IPS DF 4.7 (cell line): ENCODE measurements at regions not wholly inside any gene's neighbourhood (a gene's known extent, or its start where the extent isn't known, plus 50 kb on each side); places are given as distances from the start of the nearest gene placed in this dataset.

Source experiments
- DNase-seq: peaks from one replicate; pipeline ENCODE4 v3.0.0-alpha.2; 2013; ENCODE audit warnings: low spot score; ENCODE audit errors: extremely low read depth

GRCh38 chr13:30002577-30002976 is 152.2 kb upstream of the UBL3 start:
- no peak for DNase-seq

GRCh38 chr13:30000370-30000765 is 150.0 kb upstream of the UBL3 start:
- DNase-seq = no peak

DNA sequence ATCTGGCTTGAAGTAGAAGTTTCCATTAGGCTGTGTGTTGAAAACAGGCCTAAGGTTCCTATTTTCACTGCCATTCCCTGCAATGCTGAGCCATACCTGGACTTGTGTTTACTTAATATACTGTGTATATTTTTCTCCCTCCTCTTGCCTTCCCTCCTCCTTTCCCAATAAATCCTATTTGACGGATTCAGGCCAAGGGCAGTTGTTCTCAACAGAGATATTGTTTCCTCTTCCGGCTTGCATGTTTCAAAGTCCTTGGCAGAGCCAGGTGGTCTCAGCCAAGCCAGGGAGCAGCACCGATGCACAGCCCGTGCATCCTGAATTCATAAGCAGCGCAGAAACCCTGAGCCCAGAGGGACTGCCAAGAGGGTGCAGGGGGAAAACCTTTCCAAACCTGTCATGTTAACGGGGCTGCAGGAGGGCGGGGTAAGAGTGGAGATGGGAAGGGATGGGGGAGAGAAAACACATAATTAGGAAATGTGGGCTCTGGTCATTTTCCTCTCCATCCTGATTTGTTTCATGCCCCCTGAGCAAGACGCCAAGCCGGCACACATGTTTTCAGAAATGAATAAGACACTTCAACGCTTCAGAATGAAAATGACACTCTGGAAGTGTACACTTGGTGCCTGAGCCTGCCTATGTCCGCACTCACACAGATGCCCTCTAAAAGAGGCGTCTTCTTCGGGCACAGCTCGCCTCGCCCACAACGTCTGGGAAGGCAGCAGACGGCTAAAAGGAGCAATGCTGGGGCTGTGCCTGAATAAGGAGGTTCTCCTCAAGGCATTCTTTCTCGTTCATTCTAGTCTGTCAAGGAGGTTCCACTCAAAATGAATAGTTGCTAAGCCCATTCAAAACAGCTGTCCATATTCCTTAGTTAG is 149.3 kb upstream of the UBL3 start:
- DNase-seq = no peak

DNA sequence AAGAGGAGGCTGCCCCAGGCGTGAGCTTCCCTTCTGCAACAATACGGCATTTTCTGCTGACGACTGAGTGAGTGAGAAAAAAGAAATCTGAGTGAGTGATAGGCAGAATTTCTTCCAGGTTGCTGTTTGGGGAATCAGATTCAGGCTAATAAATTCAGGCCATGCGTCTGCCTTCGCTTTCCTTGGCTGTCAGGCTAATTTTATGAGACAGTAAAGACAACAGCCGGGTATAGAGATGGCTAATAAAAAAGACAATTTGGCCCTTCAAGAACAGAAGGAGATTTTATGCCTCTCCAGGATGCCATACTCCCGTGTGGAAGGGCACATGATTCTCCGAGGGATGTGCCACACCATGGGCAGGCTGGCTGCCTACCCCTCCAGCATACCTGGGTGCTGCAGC is 145.9 kb upstream of the UBL3 start:
- no peak for DNase-seq

DNA sequence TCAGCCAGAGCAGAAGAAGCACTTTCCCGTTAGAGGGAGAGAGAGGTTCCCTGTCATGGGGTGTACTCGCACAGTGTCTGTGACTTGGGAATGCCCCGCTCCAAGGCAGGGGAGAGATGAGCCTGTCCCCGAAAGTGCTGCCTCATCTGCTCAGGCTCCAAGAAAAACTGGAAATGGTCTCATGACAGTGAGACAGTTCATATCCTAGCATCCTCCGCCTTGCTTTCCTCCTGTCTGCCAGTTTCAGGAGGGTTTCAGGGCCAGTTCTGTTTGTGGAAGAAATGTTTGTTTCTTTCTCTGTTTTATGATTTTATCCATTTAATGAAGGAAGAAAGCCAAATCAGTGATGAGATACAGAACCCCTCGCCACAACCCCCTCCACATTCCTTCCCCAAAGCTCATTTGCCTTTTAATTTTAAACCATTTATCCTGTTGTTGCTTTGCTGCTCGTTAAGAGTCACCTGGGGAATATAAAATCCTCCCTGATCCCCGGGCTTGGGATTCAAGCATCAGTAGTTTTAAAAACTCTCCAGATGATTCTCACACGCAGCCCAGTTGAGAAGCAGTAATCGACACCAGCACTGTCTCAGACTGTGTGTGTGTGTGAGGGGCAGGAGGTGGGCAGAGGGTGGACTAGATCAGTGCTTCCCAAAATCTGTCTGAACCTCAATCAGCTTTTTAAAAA is 144.6 kb upstream of the UBL3 start:
- DNase-seq = no peak

- no peak for DNase-seq
Measured at GRCh38 chr13:29993716-29994488, 143.5 kb upstream of the UBL3 start.

- no peak for DNase-seq
Measured at GRCh38 chr13:29993196-29993595, 142.8 kb upstream of the UBL3 start.

DNA sequence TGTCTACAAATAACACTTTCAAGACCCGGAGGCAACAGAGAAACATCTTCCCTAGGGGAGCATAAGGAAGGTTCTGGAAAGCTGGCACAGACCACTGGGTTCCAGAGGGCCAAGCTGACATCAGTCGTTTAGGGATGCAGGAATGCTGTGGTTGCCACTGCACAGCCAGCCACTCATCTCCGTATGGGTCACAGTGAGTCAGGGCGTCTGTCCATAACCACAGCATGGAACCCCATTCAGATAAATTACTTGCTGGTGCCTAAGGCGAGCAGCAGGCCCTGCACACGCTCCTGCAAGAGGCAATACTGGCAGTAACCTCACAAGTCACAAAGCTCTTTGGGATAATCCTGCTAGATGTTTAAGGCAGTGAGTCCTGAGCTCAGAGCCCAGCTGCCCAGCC is 140.9 kb upstream of the UBL3 start:
- no peak for DNase-seq

DNA sequence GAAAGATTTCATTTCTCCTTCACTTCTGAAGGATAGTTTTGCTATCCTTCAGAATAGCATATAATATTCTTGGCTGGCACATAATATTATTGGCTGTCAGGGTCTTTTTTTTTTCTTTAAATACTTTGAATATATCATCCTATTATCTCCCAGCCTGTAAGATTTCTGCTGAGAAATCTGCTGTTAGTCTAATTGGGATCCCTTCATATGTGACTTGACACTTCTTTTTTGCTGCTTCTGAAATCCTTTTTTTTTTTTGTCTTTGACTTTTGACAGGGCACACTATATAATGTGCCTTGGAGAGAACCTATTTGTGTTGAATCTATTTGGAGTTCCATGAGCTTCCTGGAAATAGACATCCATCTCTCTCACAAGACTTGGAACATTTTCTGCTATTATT is 136.9 kb upstream of the UBL3 start:
- DNase-seq = no peak

- no peak for DNase-seq
Measured at GRCh38 chr13:29980339-29980738, 129.9 kb upstream of the UBL3 start.

DNA sequence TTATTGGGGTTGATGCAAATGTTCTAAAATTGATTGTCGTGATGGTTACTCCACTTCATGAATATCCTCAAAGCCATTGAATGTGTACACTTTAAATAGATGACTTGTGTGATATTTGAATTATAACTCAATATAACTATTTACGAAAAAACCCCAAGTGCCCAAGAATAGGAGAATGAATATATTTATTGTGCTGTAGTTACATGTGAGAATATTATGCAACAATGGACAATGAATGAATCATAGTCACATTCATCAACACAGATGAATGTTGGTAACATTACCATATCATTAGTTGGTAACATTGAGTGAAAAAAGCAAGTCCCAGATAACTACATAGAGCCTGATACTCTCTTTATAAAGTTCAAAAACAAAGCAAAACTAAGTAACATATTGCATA is 127.8 kb upstream of the UBL3 start:
- DNase-seq = no peak

GRCh38 chr13:29977476-29978120 is 127.2 kb upstream of the UBL3 start:
- no peak for DNase-seq

DNA sequence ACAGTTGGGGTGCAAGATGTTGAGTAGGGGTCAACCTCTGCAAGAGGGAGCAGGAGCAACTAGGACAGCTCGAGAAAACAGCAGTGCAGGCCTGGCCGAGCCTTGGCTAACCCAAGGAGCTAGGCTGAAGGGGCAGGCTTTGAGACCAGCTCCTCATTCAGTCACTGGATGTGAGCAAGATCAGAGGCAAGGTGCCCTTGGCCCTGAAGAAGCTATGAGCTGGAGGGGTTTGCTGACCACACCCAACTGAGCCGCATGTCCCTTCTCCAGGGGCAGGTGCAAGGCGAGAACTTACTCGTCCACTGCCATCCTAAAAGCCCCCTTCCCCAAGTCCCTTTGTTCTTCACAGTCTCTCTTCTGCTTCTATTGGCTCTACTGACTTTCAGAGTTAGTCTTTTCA is 126.1 kb upstream of the UBL3 start:
- DNase-seq = no peak

- no peak for DNase-seq
Measured at GRCh38 chr13:29975283-29975682, 124.9 kb upstream of the UBL3 start.

- DNase-seq = no peak
Measured at GRCh38 chr13:29969286-29969685, 118.9 kb upstream of the UBL3 start.

- no peak for DNase-seq
Measured at GRCh38 chr13:29964181-29964845, 113.9 kb upstream of the UBL3 start.

- no peak for DNase-seq
Measured at GRCh38 chr13:29963089-29963488, 112.7 kb upstream of the UBL3 start.

GRCh38 chr13:29961036-29961670 is 110.7 kb upstream of the UBL3 start:
- DNase-seq = no peak

DNA sequence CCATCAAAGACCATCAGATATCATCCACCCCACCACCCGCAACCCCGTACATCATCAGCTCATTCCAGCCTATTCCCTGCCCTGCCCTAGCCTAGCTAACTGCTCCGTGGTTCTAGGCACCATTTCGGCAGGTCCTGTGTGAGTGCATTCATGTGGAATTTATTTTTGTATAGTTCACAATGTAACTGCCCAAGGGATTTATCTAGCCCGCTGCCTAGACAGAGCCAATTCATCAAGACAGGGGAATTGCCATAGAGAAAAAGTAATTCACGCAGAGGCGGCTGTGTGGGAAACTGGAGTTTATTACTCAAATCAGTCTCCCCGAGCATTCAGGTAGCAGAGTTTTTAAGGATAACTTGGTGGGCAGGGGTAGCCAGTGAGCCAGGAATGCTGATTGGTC is 109.2 kb upstream of the UBL3 start:
- no peak for DNase-seq

DNA sequence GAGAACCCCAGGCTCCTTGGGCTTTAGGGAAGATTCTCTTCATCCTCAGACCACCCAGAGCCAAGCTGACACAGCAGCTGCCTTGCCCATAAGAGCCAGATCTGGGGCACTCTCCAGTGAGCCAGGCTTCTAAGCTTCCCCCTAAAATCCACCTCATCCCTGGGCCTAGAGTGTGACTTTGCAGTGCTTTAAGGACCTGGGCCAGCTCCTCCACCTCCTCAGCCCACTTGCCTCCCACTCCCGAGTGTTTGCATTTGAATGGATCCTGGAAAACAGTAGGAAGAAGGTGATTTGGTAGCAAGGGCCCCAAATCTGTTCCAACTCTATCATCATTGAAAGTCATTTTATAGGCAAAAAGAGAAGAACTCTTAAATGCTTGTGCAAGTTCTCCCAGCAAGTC is 108.7 kb upstream of the UBL3 start:
- no peak for DNase-seq

- DNase-seq = no peak
Measured at GRCh38 chr13:29958476-29958875, 108.1 kb upstream of the UBL3 start.
